ENCODE measurements at regions not wholly inside any gene's neighbourhood (a gene's known extent, or its start where the extent isn't known, plus 50 kb on each side); places are given as distances from the start of the nearest gene placed in this dataset.

DNA sequence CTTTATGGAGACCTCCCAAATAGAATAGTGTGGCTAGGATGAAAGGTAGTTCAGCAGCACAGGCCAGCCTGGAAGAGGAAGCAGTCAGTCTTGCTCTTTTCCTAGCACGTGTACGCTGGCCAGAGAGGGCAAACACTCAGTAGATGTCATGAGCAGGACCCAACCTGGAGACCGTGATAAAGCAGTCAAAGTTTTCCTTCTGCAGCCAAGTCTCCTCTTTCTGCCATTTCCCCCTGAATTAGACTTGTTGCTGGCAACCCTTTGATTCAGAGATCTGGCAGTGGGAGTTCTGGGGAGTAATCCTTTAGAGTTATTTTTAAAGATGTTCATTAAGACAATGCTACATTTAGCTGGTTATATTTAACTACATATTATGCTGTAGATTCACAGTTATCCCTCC lies 183.7 kb downstream of the EXOC5 start:
- Histone ChIP-seq H4K8ac (ENCODE audit: low read depth, low read length) (no peak overlapping the region), H3K27ac (replicated peaks; ENCODE audit: low read length) (no peak overlapping the region), H3K36me3 (replicated peaks in 1 of 2; ENCODE audit: control insufficient read depth in 2 of 2, insufficient read depth in 2 of 2, low read length in 2 of 2) (no peaks in the 10 kb centered on the region), H2AK5ac (ENCODE audit: low read depth, low read length) (no peak overlapping the region), H3K9ac (ENCODE audit: low read depth, low read length, poor library complexity) (no peak overlapping the region), H3K9me3 (replicated peaks in 1 of 2; ENCODE audit: control insufficient read depth in 2 of 2, insufficient read depth in 1 of 2, low read depth in 1 of 2, low read length in 2 of 2) (no peaks in the 10 kb centered on the region), H2BK5ac (ENCODE audit: low read length) (no peak overlapping the region), H2BK15ac (ENCODE audit: low read length) (no peak overlapping the region), H3K4me3 (ENCODE audit: low read length in 2 of 2) (no peak overlapping the region), H3K4me2 (ENCODE audit: insufficient read depth, low read length, poor library complexity, severe bottlenecking) (no peak overlapping the region), H3K18ac (ENCODE audit: low read length) (no peak overlapping the region), H3K4ac (ENCODE audit: low read length) (no peak overlapping the region), H2BK120ac (ENCODE audit: low read depth, low read length) (no peak overlapping the region), H3K23ac (ENCODE audit: low read depth, low read length, poor library complexity) (no peak overlapping the region), H2AFZ (ENCODE audit: low read length) (no peak overlapping the region), H3K4me1 (ENCODE audit: control insufficient read depth in 2 of 2, insufficient read depth in 1 of 2, low read depth in 1 of 2, low read length in 2 of 2) (peaks cover 0 to 6% of the 10 kb centered on the region in 2 donors), H4K91ac (ENCODE audit: low read depth, low read length, poor library complexity) (no peak overlapping the region), H2BK12ac (ENCODE audit: low read length) (no peak overlapping the region), H3K79me1 (ENCODE audit: low read depth, low read length) (no peaks in the 10 kb centered on the region), H3K14ac (ENCODE audit: low read length) (no peak overlapping the region), H3K27me3 (ENCODE audit: control insufficient read depth in 3 of 3, insufficient read depth in 3 of 3, low read depth in 1 of 3, low read length in 3 of 3) (peaks cover 0 to 8% (median 0%) of the 10 kb centered on the region in 3 experiments)
- no peak for DNase-seq (ENCODE audit: low spot score)
- WGBS, 2 donors (ENCODE audit: extremely low coverage in 2 of 2, insufficient read length in 2 of 2, insufficient replicate concordance in 1 of 2), result no CpG with 5 or more reads among the region's 3 CpGs

- Histone ChIP-seq H2BK15ac (ENCODE audit: low read length) (no peak overlapping the region), H4K91ac (ENCODE audit: low read depth, low read length, poor library complexity) (no peak overlapping the region), H3K9me3 (replicated peaks in 1 of 2; ENCODE audit: control insufficient read depth in 2 of 2, insufficient read depth in 1 of 2, low read depth in 1 of 2, low read length in 2 of 2) (no peaks in the 10 kb centered on the region), H3K27me3 (ENCODE audit: control insufficient read depth in 3 of 3, insufficient read depth in 3 of 3, low read depth in 1 of 3, low read length in 3 of 3) (peaks cover 0 to 8% (median 0%) of the 10 kb centered on the region in 3 experiments), H2BK120ac (ENCODE audit: low read depth, low read length) (no peak overlapping the region), H3K9ac (ENCODE audit: low read depth, low read length, poor library complexity) (no peak overlapping the region), H3K4me2 (ENCODE audit: insufficient read depth, low read length, poor library complexity, severe bottlenecking) (no peak overlapping the region), H3K14ac (ENCODE audit: low read length) (no peak overlapping the region), H3K4me1 (ENCODE audit: control insufficient read depth in 2 of 2, insufficient read depth in 1 of 2, low read depth in 1 of 2, low read length in 2 of 2) (peaks cover 0 to 6% of the 10 kb centered on the region in 2 donors), H2AFZ (ENCODE audit: low read length) (no peak overlapping the region), H3K23ac (ENCODE audit: low read depth, low read length, poor library complexity) (no peak overlapping the region), H2AK5ac (ENCODE audit: low read depth, low read length) (no peak overlapping the region), H3K27ac (replicated peaks; ENCODE audit: low read length) (no peak overlapping the region), H3K4me3 (ENCODE audit: low read length in 2 of 2) (no peak overlapping the region), H2BK5ac (ENCODE audit: low read length) (no peak overlapping the region), H3K18ac (ENCODE audit: low read length) (no peak overlapping the region), H3K36me3 (replicated peaks in 1 of 2; ENCODE audit: control insufficient read depth in 2 of 2, insufficient read depth in 2 of 2, low read length in 2 of 2) (no peaks in the 10 kb centered on the region), H2BK12ac (ENCODE audit: low read length) (no peak overlapping the region), H3K4ac (ENCODE audit: low read length) (no peak overlapping the region), H4K8ac (ENCODE audit: low read depth, low read length) (no peak overlapping the region), H3K79me1 (ENCODE audit: low read depth, low read length) (no peaks in the 10 kb centered on the region)
- no CpG with 5 or more reads among the region's 3 CpGs for WGBS, 2 donors (ENCODE audit: extremely low coverage in 2 of 2, insufficient read length in 2 of 2, insufficient replicate concordance in 1 of 2)
- no peak for DNase-seq (ENCODE audit: low spot score)
Observed at GRCh38 chr14:57080691-57081090, 188.0 kb downstream of the EXOC5 start.

- Histone ChIP-seq H2AK5ac (ENCODE audit: low read depth, low read length) (no peak overlapping the region), H3K27me3 (ENCODE audit: control insufficient read depth in 3 of 3, insufficient read depth in 3 of 3, low read depth in 1 of 3, low read length in 3 of 3) (peaks cover 0 to 11% (median 3%) of the 10 kb centered on the region in 3 experiments), H3K9me3 (replicated peaks in 1 of 2; ENCODE audit: control insufficient read depth in 2 of 2, insufficient read depth in 1 of 2, low read depth in 1 of 2, low read length in 2 of 2) (no peaks in the 10 kb centered on the region), H4K8ac (ENCODE audit: low read depth, low read length) (no peak overlapping the region), H3K9ac (ENCODE audit: low read depth, low read length, poor library complexity) (no peak overlapping the region), H3K18ac (ENCODE audit: low read length) (no peak overlapping the region), H3K27ac (replicated peaks; ENCODE audit: low read length) (no peak overlapping the region), H2BK12ac (ENCODE audit: low read length) (no peak overlapping the region), H3K36me3 (replicated peaks in 1 of 2; ENCODE audit: control insufficient read depth in 2 of 2, insufficient read depth in 2 of 2, low read length in 2 of 2) (no peaks in the 10 kb centered on the region), H3K79me1 (ENCODE audit: low read depth, low read length) (no peaks in the 10 kb centered on the region), H3K4ac (ENCODE audit: low read length) (no peak overlapping the region), H3K14ac (ENCODE audit: low read length) (no peak overlapping the region), H2BK120ac (ENCODE audit: low read depth, low read length) (no peak overlapping the region), H3K4me1 (ENCODE audit: control insufficient read depth in 2 of 2, insufficient read depth in 1 of 2, low read depth in 1 of 2, low read length in 2 of 2) (peaks cover 0 to 6% of the 10 kb centered on the region in 2 donors), H3K4me3 (ENCODE audit: low read length in 2 of 2) (no peak overlapping the region), H4K91ac (ENCODE audit: low read depth, low read length, poor library complexity) (no peak overlapping the region), H2BK15ac (ENCODE audit: low read length) (no peak overlapping the region), H3K4me2 (ENCODE audit: insufficient read depth, low read length, poor library complexity, severe bottlenecking) (no peak overlapping the region), H2AFZ (ENCODE audit: low read length) (no peak overlapping the region), H2BK5ac (ENCODE audit: low read length) (no peak overlapping the region), H3K23ac (ENCODE audit: low read depth, low read length, poor library complexity) (no peak overlapping the region)
- DNase-seq (ENCODE audit: low spot score), result no peak
- WGBS, 2 donors (ENCODE audit: extremely low coverage in 2 of 2, insufficient read length in 2 of 2, insufficient replicate concordance in 1 of 2), result no CpG with 5 or more reads among the region's 2 CpGs
Observed at GRCh38 chr14:57078054-57078453, 190.7 kb downstream of the EXOC5 start.

GRCh38 chr14:57073986-57074385 lies 194.7 kb downstream of the EXOC5 start:
- Histone ChIP-seq H3K36me3 (replicated peaks in 1 of 2; ENCODE audit: control insufficient read depth in 2 of 2, insufficient read depth in 2 of 2, low read length in 2 of 2) (no peaks in the 10 kb centered on the region), H3K27ac (replicated peaks; ENCODE audit: low read length) (no peak overlapping the region), H2BK120ac (ENCODE audit: low read depth, low read length) (no peak overlapping the region), H3K9me3 (replicated peaks in 1 of 2; ENCODE audit: control insufficient read depth in 2 of 2, insufficient read depth in 1 of 2, low read depth in 1 of 2, low read length in 2 of 2) (no peaks in the 10 kb centered on the region), H4K8ac (ENCODE audit: low read depth, low read length) (no peak overlapping the region), H2BK12ac (ENCODE audit: low read length) (no peak overlapping the region), H3K4ac (ENCODE audit: low read length) (no peak overlapping the region), H4K91ac (ENCODE audit: low read depth, low read length, poor library complexity) (no peak overlapping the region), H2BK15ac (ENCODE audit: low read length) (no peak overlapping the region), H2AK5ac (ENCODE audit: low read depth, low read length) (no peak overlapping the region), H3K9ac (ENCODE audit: low read depth, low read length, poor library complexity) (no peak overlapping the region), H3K18ac (ENCODE audit: low read length) (peak overlapping the region; percentile 81), H2AFZ (ENCODE audit: low read length) (no peak overlapping the region), H3K4me3 (ENCODE audit: low read length in 2 of 2) (no peak overlapping the region), H3K4me2 (ENCODE audit: insufficient read depth, low read length, poor library complexity, severe bottlenecking) (no peak overlapping the region), H3K14ac (ENCODE audit: low read length) (no peak overlapping the region), H3K27me3 (ENCODE audit: control insufficient read depth in 3 of 3, insufficient read depth in 3 of 3, low read depth in 1 of 3, low read length in 3 of 3) (peaks cover 0 to 8% (median 3%) of the 10 kb centered on the region in 3 experiments), H3K79me1 (ENCODE audit: low read depth, low read length) (no peaks in the 10 kb centered on the region), H2BK5ac (ENCODE audit: low read length) (no peak overlapping the region), H3K23ac (ENCODE audit: low read depth, low read length, poor library complexity) (no peak overlapping the region), H3K4me1 (ENCODE audit: control insufficient read depth in 2 of 2, insufficient read depth in 1 of 2, low read depth in 1 of 2, low read length in 2 of 2) (peaks cover 0 to 2% of the 10 kb centered on the region in 2 donors)
- WGBS, 2 donors (ENCODE audit: extremely low coverage in 2 of 2, insufficient read length in 2 of 2, insufficient replicate concordance in 1 of 2), result no CpG with 5 or more reads among the region's 5 CpGs
- DNase-seq (ENCODE audit: low spot score), result no peak
